Right ventricle myocardium superior (tissue), 1 donor: ENCODE measurements at regions not wholly inside any gene's neighbourhood (a gene's known extent, or its start where the extent isn't known, plus 50 kb on each side); places are given as distances from the start of the nearest gene placed in this dataset.
"Not testable (repeated sequence)": the region's sequence is repeated elsewhere in the genome, so short reads cannot be mapped to it uniquely, and the experiment has no call there.

Experiments
- ATAC-seq: fragments of 200-7000 bp; cut with Tn5 transposase; one replicate; pipeline ENCODE4 v1.9.1; 2020; ENCODE audit warnings: mild to moderate bottlenecking; ENCODE audit not compliant: poor library complexity
- DNase-seq: peaks from one replicate; pipeline ENCODE4 v3.0.0-alpha.2; 2020
- intact Hi-C: fragments of 100-400 bp; cut with DNase I; formaldehyde crosslinking; loops from one replicate; pipeline ENCODE4 v1.11.2; 2022
- donor health status: DM: no; HTN: yes; CAD: no; lungs with severe emphysema.

DNA sequence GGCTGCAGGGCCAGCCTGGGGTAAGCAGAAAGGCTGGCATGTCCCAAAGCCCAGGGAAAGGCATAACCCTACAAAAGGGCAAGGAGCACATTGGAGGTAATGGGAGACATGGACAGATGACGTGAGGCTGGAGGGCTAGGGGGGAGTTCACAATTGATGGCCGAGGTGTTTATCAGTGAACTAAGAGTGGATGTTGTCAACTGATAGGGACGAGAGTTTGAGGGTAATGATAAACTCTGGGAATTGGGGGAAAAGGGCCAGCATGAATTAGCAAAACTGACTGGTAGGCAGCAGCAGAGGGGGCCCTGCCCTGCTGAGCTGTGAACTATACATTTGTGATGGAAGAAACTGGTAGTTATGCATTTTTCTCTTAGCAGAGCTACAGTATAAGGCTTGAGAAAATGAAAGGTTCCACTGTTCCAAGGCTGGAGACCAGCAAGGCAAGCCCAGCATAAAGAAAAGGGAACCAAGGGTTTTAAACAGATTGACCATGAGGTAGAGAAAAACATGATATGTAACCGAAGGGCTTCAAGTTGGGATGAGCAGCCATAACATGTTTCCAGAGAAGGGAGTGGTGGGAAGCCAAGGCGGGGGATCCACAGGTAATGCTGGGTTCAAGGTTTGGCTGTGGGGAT lies 98.1 kb upstream of the MLN start:
- intact Hi-C loops: no loop called here
- no peak for DNase-seq
- ATAC-seq: no peak

GRCh38 chr6:33898771-33899170 lies 95.0 kb upstream of the MLN start:
- intact Hi-C loops: no loop called here
- DNase-seq (no peak), ATAC-seq (no peak)

DNA sequence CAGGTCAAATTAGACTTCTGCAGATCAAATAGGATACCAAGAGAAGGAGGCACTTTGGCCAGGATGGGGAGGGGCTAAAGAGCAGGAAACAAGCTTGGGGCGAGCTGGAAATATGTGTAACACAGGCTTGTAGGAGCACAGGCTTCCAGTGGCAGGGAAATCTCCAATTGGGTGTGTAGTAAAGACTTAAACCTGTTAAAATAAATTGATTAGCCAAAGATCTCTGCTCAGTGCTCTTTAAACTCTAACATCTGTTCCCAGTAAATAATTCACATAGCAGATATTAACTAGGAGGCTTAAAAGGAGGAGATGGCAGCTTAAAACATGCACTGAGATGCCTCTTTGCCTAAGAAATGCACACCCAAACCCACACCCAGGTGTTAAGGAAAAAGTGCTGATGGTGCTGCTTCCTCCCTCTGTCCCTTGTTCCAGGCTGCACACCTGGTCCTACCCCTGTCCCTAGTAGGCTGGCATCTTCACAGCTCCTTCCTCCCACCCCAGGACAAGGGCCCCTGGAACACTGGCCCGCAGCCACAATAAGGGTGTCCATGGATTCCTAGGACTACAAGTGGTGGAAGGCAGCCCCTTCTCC lies 93.5 kb upstream of the MLN start:
- intact Hi-C loops: no loop called here
- ATAC-seq: no peak
- DNase-seq: no peak

DNA sequence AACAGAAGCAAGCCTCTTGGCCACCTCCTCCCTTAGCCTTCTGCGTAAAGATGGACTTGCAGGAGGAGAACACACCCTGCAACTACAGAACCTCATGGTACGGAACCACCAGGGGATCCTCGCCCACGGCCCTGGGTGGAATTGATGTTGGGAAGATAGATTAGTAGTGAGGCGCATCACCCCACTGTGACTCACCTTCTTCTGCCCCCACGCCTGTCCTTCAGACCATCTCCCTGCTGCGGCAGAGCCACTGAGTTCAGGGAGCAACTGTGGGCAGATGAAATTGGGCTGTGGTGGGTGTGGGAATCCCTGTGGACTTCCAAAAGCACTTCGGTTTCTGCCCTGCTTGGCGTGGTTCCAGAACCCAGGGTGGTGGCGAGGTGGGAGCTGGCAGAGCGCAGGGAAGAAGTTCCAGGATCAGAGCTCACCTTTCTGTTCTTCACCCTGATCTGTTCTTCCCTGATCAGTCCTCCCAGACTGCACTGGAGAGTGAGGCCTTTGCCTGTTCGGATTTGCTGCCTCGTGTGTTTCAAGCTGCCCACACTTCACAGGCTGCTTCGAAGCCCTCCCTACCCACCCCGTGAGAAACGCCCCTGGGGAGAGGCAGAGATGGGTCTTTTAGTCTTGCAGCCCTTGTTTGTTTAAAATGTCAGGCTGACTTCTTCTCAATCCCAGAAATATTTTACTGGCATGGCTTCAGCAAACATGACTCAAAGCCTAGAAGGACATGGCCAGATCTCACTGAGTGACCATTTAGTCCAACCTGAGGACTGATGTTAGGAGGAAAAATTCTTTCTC lies 92.8 kb upstream of the MLN start:
- no peak for DNase-seq
- intact Hi-C loops: no loop called here
- no peak for ATAC-seq

- intact Hi-C loops: no loop called here
These were observed 92.2 kb upstream of the MLN start for GRCh38 chr6:33895988-33896387.

GRCh38 chr6:33895296-33895695 lies 91.5 kb upstream of the MLN start:
- ATAC-seq: no peak
- no peak for DNase-seq
- intact Hi-C loops: no loop called here

More at GRCh38 chr6:33895988-33896387, 92.2 kb upstream of the MLN start:
- ATAC-seq: no peak
- DNase-seq: no peak

DNA sequence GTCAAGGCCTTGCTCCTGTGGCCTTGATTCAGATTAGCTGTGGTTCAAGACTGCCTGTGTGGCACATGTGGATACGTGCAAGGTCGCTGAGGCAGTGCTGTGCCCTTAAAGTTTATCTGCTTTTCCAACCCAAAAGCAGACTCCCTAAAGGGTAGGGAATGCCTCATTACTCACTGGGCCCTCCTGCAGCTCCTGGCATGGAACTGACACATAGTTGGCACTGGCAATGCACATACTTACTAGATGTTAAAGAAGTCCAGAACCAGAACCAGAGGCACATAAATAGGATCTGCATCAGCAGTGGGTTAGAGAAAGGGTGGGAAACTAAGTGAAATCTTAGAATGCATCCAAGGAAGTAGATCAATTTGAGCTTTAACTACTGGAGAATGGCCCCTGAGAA lies 90.6 kb upstream of the MLN start:
- DNase-seq (no peak), ATAC-seq (peak; percentile 64)
- intact Hi-C loops: no loop called here

GRCh38 chr6:33892581-33893346 lies 89.0 kb upstream of the MLN start:
- intact Hi-C loops: no loop called here
- DNase-seq: no peak
- no peak for ATAC-seq

DNA sequence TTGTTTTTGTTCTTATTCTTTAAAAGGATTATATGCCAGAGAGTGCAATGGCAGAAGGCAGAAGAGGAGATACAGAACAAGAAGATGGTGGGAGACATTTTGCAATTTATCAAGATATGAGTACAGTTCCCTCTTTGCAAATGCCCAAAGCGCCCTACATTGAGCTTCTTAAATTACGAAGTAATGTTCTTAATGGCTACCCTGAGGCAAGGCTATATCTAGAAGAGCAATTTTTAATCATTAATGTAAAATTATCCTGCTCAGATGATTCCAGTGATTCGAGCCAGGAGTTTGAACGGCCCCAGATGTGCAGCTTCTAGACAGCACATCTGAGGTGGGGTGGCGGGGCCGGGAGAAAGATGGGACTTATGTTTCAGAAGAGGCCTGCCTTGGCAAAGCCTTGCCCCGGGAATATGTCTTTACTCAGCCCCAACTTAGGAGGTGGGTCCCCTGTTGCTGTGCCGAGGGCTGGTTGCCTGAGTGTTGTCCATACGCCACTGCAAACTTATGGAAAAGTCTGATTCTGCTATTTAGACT lies 84.9 kb upstream of the MLN start:
- intact Hi-C loops: loop anchor here (10.0 kb wide), 1 partner anchor 114 kb away; no protein-coding TSS in a partner anchor
- ATAC-seq: no peak
- no peak for DNase-seq

GRCh38 chr6:33888183-33888582 lies 84.4 kb upstream of the MLN start:
- intact Hi-C loops: loop anchor here (10.0 kb wide), 1 partner anchor 113 kb away; no protein-coding TSS in a partner anchor
- no peak for ATAC-seq
- no peak for DNase-seq

DNA sequence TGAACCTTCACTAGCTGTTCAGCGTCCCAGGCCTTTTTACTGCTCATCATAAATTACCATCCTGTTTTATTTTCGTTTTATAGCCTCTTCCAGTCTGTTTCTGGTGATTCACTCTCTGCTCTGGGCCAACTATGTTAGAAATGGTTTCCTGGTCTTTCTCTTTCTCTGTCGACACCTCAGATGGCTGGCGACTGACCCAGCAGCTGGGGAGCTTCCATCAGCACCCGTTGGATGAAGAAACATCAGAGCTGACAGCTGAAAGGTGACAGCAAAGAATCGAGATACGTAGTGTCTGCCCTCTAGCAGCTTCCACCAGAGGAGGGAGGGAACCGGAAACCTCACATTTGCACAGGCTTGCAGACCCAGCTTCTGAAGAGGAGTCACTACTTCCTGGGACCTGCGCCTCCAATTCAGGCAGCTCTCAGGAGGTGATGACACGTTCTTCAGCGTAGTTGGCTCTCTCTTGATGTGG lies 82.9 kb upstream of the MLN start:
- DNase-seq (peak; percentile 86), ATAC-seq (peak; percentile 92)
- intact Hi-C loops: loop anchor here (10.0 kb wide), 1 partner anchor 112 kb away; no protein-coding TSS in a partner anchor

GRCh38 chr6:33885132-33886057 lies 81.6 kb upstream of the MLN start:
- ATAC-seq (no peak), DNase-seq (no peak)
- intact Hi-C loops: loop anchor here (10.0 kb wide), 1 partner anchor 111 kb away; no protein-coding TSS in a partner anchor

DNA sequence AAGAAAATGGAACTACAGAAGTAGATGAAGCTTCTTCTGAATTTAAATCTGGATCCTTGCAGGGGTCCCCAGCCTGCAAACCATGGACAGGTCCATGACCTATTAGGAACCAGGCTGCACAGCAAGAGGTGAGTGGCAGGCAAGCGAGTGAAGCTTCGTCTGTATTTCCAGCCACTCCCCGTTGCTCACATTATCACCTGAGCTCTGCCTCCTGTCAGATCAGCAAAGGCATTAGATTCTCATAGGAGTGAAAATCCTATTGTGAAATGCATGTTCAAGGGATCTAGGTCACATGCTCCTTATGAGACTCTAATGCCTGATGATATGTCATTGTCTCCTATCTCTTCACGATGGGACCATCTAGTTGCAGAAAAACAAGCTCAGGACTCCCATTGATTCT lies 79.8 kb upstream of the MLN start:
- intact Hi-C loops: loop anchor here (10.0 kb wide), 1 partner anchor 109 kb away; no protein-coding TSS in a partner anchor
- ATAC-seq, DNase-seq: not testable (repeated sequence)

- intact Hi-C loops: loop anchor here (10.0 kb wide), 1 partner anchor 107 kb away; no protein-coding TSS in a partner anchor
- peak; percentile 24 for ATAC-seq
- DNase-seq: no peak
These were observed 78.4 kb upstream of the MLN start for GRCh38 chr6:33882154-33882553.

- intact Hi-C loops: loop anchor here (10.0 kb wide), 1 partner anchor 106 kb away; no protein-coding TSS in a partner anchor
- DNase-seq: no peak
- no peak for ATAC-seq
These were observed 77.0 kb upstream of the MLN start for GRCh38 chr6:33880766-33881165.

- ATAC-seq (no peak), DNase-seq (no peak)
- intact Hi-C loops: loop anchor here (10.0 kb wide), 1 partner anchor 105 kb away; no protein-coding TSS in a partner anchor
These were observed 76.4 kb upstream of the MLN start for GRCh38 chr6:33880104-33880678.

- DNase-seq (no peak), ATAC-seq (no peak)
- intact Hi-C loops: no loop called here
These were observed 74.8 kb upstream of the MLN start for GRCh38 chr6:33878562-33878961.
